NB4 (cell line): ENCODE measurements at regions not wholly inside any gene's neighbourhood (a gene's known extent, or its start where the extent isn't known, plus 50 kb on each side); places are given as distances from the start of the nearest gene placed in this dataset.
"Not testable (repeated sequence)": the region's sequence is repeated elsewhere in the genome, so short reads cannot be mapped to it uniquely, and the experiment has no call there.

ENCODE experiments used
- CTCF ChIP-seq: IDR thresholded peaks from one replicate; pipeline ENCODE4 v1.5.1; 2012; ENCODE audit warnings: low read depth, low read length
- MAX ChIP-seq: IDR thresholded peaks from 2 replicates; pipeline ENCODE4 v1.6.1; 2011; ENCODE audit warnings: low read depth, low read length
- MYC ChIP-seq: IDR thresholded peaks from 2 replicates; pipeline ENCODE4 v1.6.1; 2011; ENCODE audit warnings: low read depth, low read length
- POLR2A ChIP-seq: IDR thresholded peaks from 2 replicates; pipeline ENCODE4 v1.6.1; 2011; ENCODE audit warnings: mild to moderate bottlenecking; ENCODE audit not compliant: insufficient read length; ENCODE audit errors: extremely low read depth

GRCh38 chr9:38474476-38474875 lies 50.2 kb upstream of the IGFBPL1 start:
- TF ChIP-seq POLR2A, CTCF, MAX, MYC: not testable (repeated sequence)
